ENCODE measurements at regions not wholly inside any gene's neighbourhood (a gene's known extent, or its start where the extent isn't known, plus 50 kb on each side); places are given as distances from the start of the nearest gene placed in this dataset.

- TF ChIP-seq CTCF (IDR thresholded peaks at IDR 0.05; ENCODE audit: low read depth, low read length, missing control alignments), result no peak
- in situ Hi-C loops (cut with HindIII; ENCODE audit: low sequenced_read_pairs), result no loop called here
- H3K4me3 ChIP-seq (ENCODE audit: low read depth, low read length), result no peak overlapping the region
- no peak for DNase-seq (ENCODE audit: low read depth)
These were observed 144.6 kb downstream of the DNAJB6 start for GRCh38 chr7:157481389-157481788.

- no peak for TF ChIP-seq CTCF (IDR thresholded peaks at IDR 0.05; ENCODE audit: low read depth, low read length, missing control alignments)
- no peak overlapping the region for H3K4me3 ChIP-seq (ENCODE audit: low read depth, low read length)
- DNase-seq (ENCODE audit: low read depth), result no peak
- in situ Hi-C loops (cut with HindIII; ENCODE audit: low sequenced_read_pairs), result no loop called here
These were observed 145.2 kb downstream of the DNAJB6 start for GRCh38 chr7:157482025-157482424.

- TF ChIP-seq CTCF (IDR thresholded peaks at IDR 0.05; ENCODE audit: low read depth, low read length, missing control alignments), result no peak
- in situ Hi-C loops (cut with HindIII; ENCODE audit: low sequenced_read_pairs), result no loop called here
- no peak overlapping the region for H3K4me3 ChIP-seq (ENCODE audit: low read depth, low read length)
- DNase-seq (ENCODE audit: low read depth), result no peak
These were observed 145.8 kb downstream of the DNAJB6 start for GRCh38 chr7:157482517-157483087.

GRCh38 chr7:157483515-157483914 lies 146.7 kb downstream of the DNAJB6 start:
- TF ChIP-seq CTCF (IDR thresholded peaks at IDR 0.05; ENCODE audit: low read depth, low read length, missing control alignments), result no peak
- DNase-seq (ENCODE audit: low read depth), result no peak
- in situ Hi-C loops (cut with HindIII; ENCODE audit: low sequenced_read_pairs), result no loop called here
- H3K4me3 ChIP-seq (ENCODE audit: low read depth, low read length), result no peak overlapping the region

GRCh38 chr7:157483971-157484410 lies 147.2 kb downstream of the DNAJB6 start:
- in situ Hi-C loops (cut with HindIII; ENCODE audit: low sequenced_read_pairs), result no loop called here
- no peak overlapping the region for H3K4me3 ChIP-seq (ENCODE audit: low read depth, low read length)
- no peak for TF ChIP-seq CTCF (IDR thresholded peaks at IDR 0.05; ENCODE audit: low read depth, low read length, missing control alignments)
- no peak for DNase-seq (ENCODE audit: low read depth)

- TF ChIP-seq CTCF (IDR thresholded peaks at IDR 0.05; ENCODE audit: low read depth, low read length, missing control alignments), result no peak
- DNase-seq (ENCODE audit: low read depth), result no peak
- in situ Hi-C loops (cut with HindIII; ENCODE audit: low sequenced_read_pairs), result no loop called here
- H3K4me3 ChIP-seq (ENCODE audit: low read depth, low read length), result no peak overlapping the region
These were observed 147.7 kb downstream of the DNAJB6 start for GRCh38 chr7:157484411-157485081.
